ENCODE measurements at regions not wholly inside any gene's neighbourhood (a gene's known extent, or its start where the extent isn't known, plus 50 kb on each side); places are given as distances from the start of the nearest gene placed in this dataset.

DNA sequence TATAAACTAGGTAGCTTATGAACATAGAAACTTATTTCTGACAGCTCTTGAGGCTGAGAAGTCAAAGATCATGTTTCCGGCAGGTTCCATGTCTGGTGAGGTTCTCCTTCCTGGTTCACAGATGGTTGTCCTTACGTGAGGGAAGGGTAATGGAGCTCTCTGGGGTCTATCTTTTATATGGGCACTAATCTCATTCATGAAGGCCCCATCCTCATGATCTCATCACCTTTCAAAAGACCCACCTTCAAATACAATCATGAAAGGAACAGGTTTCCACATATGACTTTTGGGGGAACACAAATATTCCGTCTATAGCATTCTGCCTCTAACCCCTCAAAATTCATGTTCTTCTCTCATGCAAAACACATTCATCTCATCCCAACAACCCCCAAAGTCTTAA is 264.7 kb downstream of the PTTG2 start:
- Histone ChIP-seq H3K9ac (ENCODE audit: low read depth, low read length) (no peak overlapping the region), H4K91ac (ENCODE audit: insufficient read depth, low read depth, low read length) (no peak overlapping the region), H3K4me1 (ENCODE audit: control insufficient read depth, insufficient read depth, low read length) (no peaks in the 10 kb centered on the region), H3K27me3 (ENCODE audit: control insufficient read depth, insufficient read depth, low read length) (peaks cover 18% of the 10 kb centered on the region; the same call in 1 of the 2 replicates), H3K36me3 (ENCODE audit: control insufficient read depth, insufficient read depth, low read length) (no peaks in the 10 kb centered on the region), H3K9me3 (ENCODE audit: control insufficient read depth, insufficient read depth, low read length) (no peaks in the 10 kb centered on the region), H2BK15ac (ENCODE audit: low read depth, low read length) (no peak overlapping the region), H2BK20ac (ENCODE audit: low read depth, low read length) (no peak overlapping the region), H3K56ac (ENCODE audit: extremely low read depth, insufficient read depth, low read length) (no peak overlapping the region), H2AK5ac (ENCODE audit: low read depth, low read length) (no peak overlapping the region), H3K23ac (ENCODE audit: low read depth, low read length) (no peak overlapping the region), H3K4ac (ENCODE audit: low read depth, low read length) (no peak overlapping the region), H3K27ac (ENCODE audit: insufficient read depth, low read length) (no peak overlapping the region), H3K79me1 (ENCODE audit: low read depth in 1 of 2, low read length in 2 of 2) (no peaks in the 10 kb centered on the region), H3K14ac (replicated peaks; ENCODE audit: low read depth, low read length) (no peak overlapping the region), H3K4me2 (ENCODE audit: low read depth, low read length) (no peak overlapping the region), H2BK120ac (ENCODE audit: low read depth, low read length) (no peak overlapping the region), H3K4me3 (ENCODE audit: insufficient read depth, low read depth, low read length) (no peak overlapping the region), H2AFZ (replicated peaks; ENCODE audit: low read length, poor library complexity) (no peak overlapping the region), H2BK5ac (ENCODE audit: low read depth, low read length, poor library complexity, severe bottlenecking) (no peak overlapping the region), H4K8ac (ENCODE audit: low read depth in 2 of 2, low read length in 2 of 2) (no peak overlapping the region), H4K5ac (ENCODE audit: low read depth, low read length) (no peak overlapping the region), H3K9me1 (ENCODE audit: insufficient read depth, low read length) (no peaks in the 10 kb centered on the region), H3K18ac (ENCODE audit: low read depth, low read length) (no peak overlapping the region), H4K20me1 (ENCODE audit: insufficient read depth, low read length) (no peaks in the 10 kb centered on the region), H2AK9ac (replicated peaks; ENCODE audit: low read depth, low read length, poor library complexity) (no peak overlapping the region)
- ChIA-PET POLR2A (ENCODE audit: unreplicated experiment) (no interaction called here), CTCF (interaction anchor here (0.6 kb wide), 1 partner anchor 836 kb away, joined by 4 read pairs; no protein-coding TSS in a partner anchor)
- no peak for DNase-seq
- dilution Hi-C loops (cut with HindIII; ENCODE audit: low sequenced_read_pairs, unreplicated experiment), result no loop called here
- TF ChIP-seq RFX5 (IDR thresholded peaks at IDR 0.05; ENCODE audit: low read depth, low read length) (no peak), RCOR1 (IDR thresholded peaks at IDR 0.05; ENCODE audit: insufficient replicate concordance, low read length) (no peak), SMC3 (IDR thresholded peaks at IDR 0.05; ENCODE audit: low read depth, low read length) (no peak), RAD21 (IDR thresholded peaks at IDR 0.05; ENCODE audit: low read length) (no peak), BHLHE40 (IDR thresholded peaks at IDR 0.05; ENCODE audit: low read depth, low read length) (no peak), NFE2L2 (IDR thresholded peaks at IDR 0.05; ENCODE audit: low read depth, low read length) (no peak), CEBPB (IDR thresholded peaks at IDR 0.05; ENCODE audit: low read depth, low read length) (no peak), FOS (IDR thresholded peaks at IDR 0.05; ENCODE audit: low read depth, low read length) (no peak), MAZ (IDR thresholded peaks at IDR 0.05; ENCODE audit: borderline replicate concordance, low read depth, low read length) (no peak)
- TF ChIP-seq, protein P1, sequence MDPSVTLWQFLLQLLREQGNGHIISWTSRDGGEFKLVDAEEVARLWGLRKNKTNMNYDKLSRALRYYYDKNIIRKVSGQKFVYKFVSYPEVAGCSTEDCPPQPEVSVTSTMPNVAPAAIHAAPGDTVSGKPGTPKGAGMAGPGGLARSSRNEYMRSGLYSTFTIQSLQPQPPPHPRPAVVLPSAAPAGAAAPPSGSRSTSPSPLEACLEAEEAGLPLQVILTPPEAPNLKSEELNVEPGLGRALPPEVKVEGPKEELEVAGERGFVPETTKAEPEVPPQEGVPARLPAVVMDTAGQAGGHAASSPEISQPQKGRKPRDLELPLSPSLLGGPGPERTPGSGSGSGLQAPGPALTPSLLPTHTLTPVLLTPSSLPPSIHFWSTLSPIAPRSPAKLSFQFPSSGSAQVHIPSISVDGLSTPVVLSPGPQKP (IDR thresholded peaks at IDR 0.05; ENCODE audit: borderline replicate concordance, low read depth, low read length), result no peak
- TF ChIP-seq, protein P2, sequence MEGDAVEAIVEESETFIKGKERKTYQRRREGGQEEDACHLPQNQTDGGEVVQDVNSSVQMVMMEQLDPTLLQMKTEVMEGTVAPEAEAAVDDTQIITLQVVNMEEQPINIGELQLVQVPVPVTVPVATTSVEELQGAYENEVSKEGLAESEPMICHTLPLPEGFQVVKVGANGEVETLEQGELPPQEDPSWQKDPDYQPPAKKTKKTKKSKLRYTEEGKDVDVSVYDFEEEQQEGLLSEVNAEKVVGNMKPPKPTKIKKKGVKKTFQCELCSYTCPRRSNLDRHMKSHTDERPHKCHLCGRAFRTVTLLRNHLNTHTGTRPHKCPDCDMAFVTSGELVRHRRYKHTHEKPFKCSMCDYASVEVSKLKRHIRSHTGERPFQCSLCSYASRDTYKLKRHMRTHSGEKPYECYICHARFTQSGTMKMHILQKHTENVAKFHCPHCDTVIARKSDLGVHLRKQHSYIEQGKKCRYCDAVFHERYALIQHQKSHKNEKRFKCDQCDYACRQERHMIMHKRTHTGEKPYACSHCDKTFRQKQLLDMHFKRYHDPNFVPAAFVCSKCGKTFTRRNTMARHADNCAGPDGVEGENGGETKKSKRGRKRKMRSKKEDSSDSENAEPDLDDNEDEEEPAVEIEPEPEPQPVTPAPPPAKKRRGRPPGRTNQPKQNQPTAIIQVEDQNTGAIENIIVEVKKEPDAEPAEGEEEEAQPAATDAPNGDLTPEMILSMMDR (conservative IDR thresholded peaks at IDR 0.05; ENCODE audit: low read depth, low read length), result no peak
- no CpG with 5 or more reads among the region's 3 CpGs for WGBS, 2 experiments (ENCODE audit: extremely low coverage in 2 of 2, insufficient read length in 1 of 2)
- intact Hi-C loops (cut with micrococcal nuclease), result no loop called here
- BruUV-seq (replicated peaks), result no TSS peak
- in situ Hi-C loops (cut with MboI; ENCODE audit: low sequenced_read_pairs), result no loop called here
- no peak for ATAC-seq (ENCODE audit: low read depth)

All from IMR-90 (cell line).